NCI-H2081 treated with DMSO at 0.1 percent for 48 hours (cell line): ENCODE measurements at regions not wholly inside any gene's neighbourhood (a gene's known extent, or its start where the extent isn't known, plus 50 kb on each side); places are given as distances from the start of the nearest gene placed in this dataset.

Experiments
- DNase-seq: peaks from one replicate; lab custom pipeline; 2025; lab: John Stamatoyannopoulos, UW

DNA sequence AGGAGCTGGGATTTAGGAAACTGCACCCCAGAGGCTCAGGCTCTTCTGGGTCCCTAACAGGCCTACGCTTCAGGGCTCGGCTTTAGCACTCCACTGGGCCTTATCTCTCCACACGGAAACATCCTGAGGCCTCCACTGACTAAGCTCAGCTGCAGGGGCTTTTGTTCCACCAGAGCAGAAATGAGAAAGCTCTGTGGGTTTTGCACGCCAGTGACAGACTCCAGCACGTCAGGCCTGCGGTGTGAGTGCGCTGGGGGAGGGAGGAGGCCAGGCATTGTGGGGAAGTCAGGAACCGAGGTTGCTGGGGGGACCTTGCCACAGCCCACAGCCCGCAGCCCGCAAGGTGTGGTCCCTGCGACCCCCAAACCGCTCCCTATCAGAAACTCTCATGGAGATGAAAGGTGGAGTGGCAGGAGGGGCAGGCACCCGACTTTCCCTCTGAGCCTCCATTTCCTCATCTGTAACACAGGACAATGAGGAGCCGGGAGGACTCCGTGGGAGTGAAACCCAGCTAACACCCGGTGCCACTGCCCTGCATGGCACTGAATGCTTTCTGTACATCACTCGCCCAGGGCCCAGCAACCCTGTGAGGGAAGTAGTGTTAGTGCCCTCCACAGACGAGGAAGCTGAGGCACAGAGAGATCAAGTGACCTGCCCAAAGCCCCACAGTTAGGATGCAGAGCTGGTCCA lies 106.5 kb downstream of the TPRA1 start:
- no peak for DNase-seq

GRCh38 chr3:127483005-127483641 lies 107.4 kb downstream of the TPRA1 start:
- no peak for DNase-seq

DNA sequence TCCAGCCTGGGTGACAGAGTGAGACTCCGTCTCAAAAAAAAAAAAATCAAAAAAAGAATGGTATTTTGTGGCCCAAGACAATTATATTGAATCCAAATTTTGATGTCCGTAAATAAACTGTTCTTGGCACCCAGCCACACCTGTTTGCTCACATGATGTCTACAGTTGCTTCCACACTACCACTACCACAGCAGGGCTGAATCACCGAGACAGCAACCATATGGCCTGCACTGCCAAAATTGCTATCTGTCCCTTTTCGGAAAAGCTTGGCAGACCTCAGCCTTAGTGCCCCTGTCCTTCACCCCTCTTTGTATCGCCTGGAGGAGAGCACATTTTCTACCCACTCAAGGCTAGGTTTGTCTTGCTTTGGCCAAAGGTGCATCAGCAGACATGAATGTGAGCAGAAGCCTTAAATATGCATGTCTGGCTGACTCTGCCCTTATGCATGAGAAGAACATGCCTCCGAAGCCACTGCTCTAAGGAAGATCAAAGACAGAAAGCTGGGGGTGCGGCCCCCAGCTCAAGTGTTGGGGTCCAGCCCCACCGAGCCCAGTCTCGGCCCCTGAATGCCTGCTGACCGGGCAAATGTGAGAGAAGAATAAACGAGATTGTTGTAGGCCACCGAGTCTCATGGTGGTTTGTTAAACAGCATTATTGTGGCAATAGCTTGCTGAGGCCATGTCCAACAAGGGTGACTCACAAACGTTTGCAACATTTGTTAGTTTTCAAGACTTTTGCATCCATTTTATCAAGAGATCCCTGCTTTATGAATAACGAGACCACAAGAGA lies 108.1 kb downstream of the TPRA1 start:
- no peak for DNase-seq

GRCh38 chr3:127480196-127480954 lies 110.2 kb downstream of the TPRA1 start:
- no peak for DNase-seq

- DNase-seq, result no peak
Observed at GRCh38 chr3:127479449-127479848, 111.1 kb downstream of the TPRA1 start.

- DNase-seq, result no peak
Observed at GRCh38 chr3:127478922-127479321, 111.6 kb downstream of the TPRA1 start.

DNA sequence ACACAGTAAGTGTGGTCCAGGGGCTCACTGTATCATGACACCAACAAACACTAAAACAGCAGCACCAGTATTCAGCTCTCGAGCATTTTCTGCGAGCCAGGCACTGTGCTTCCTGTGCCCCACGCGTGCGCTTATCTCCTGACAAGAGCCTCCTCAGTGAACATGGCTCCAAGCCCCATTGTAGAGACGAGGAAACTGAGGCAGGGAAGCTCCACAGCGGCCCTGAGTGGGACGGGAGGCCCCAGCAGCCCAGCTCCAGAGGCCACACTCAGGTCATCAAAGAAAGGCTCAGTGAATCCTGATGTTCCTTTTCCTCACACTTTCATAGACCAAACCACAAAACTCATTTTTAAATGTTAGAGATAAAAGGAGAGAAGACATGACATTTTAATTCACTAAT lies 113.1 kb downstream of the TPRA1 start:
- DNase-seq, result no peak

GRCh38 chr3:127476936-127477335 lies 113.6 kb downstream of the TPRA1 start:
- no peak for DNase-seq

DNA sequence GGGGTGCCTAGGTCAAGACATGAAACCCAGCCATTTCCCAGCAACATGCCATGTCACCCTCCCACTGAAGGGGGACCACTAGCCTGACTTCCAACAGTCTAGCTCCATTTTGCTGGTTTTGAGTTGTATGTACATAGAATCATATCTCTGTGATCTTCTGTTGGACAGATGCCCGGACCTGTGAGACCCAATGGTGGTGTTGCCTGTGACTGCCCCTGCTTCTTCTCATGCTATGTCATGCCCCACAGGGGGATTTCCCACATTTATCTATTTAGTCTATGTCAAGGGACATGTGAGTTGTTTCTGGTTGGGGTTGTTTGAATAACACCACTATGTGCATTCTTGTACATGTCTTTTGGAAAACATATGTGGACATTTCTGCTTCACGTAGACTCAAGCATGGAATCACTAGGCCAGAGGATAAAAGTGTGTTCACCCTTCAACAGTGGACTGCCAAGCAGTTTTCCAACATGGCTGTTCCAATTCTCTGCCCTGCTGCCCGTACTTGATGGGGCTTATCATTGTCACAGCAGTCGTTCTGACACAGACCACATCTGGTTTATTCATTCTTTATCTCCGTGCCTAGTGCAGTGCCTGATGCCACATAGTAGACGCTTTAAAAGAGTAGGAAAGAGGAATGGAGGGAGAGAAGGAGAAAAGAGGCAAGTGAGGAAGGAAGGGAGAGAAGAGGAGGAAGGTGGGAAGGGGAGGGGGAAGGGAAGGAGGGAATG lies 114.4 kb downstream of the TPRA1 start:
- no peak for DNase-seq

GRCh38 chr3:127475391-127475790 lies 115.1 kb downstream of the TPRA1 start:
- DNase-seq, result no peak

DNA sequence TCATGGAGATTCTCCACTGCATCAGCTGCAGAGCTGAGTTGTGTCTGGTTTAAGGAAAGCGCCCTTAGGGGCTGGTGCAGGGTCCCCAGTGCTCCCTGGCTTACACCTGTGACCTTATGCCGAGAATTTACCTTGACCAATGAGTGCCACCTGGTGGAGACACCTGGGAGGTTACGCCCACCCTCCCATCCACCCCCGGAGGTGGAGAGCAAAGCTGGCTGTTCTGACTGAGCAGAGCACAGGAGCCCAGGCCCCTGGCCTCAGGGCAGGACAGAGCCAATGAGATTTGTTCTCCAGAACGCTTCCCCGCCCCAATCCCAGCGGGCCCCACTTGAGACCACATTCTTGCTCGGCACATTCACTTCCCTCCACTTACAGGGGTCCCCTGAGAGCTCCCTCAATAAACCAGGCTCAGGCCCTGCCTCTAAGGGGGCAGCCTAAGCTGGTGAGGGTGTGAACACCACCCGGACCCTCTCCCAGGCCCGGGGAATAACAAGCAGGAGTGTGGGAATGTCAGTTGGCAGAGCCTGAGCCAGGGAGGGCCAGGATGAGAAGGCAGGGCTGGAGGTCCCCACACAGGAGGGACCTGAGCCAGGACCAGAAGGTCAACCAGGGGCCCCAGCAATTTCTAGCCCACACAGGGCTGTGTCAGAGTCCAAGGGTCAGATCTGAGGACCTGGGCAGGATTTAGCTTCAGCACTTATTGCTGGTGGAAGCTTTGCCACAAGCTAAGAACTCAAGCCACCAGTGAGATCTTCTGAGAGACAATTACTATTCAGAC lies 117.1 kb downstream of the TPRA1 start:
- DNase-seq, result no peak

DNA sequence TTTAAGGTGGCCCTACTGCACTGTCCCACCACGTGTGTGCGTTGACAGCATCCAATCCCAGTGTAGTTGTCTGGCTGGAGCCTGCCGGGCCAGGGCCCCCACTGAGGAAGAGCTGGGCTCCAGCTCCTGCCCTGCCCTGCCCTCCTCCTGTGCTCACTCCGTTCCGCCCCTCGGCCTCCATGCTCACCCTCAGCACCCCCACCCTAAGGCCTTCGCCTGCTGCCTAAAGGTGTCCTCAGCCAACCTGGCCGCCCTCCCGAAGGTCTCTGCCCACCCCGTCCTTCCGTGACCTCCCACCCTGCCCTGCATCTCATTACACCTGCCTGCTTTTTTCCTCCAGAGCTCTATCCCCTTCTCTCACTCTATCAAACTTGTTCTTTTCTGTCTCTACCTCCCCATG lies 118.0 kb downstream of the TPRA1 start:
- DNase-seq, result no peak

GRCh38 chr3:127471142-127471541 lies 119.4 kb downstream of the TPRA1 start:
- DNase-seq, result no peak

GRCh38 chr3:127469760-127470159 lies 120.8 kb downstream of the TPRA1 start:
- DNase-seq, result no peak

DNA sequence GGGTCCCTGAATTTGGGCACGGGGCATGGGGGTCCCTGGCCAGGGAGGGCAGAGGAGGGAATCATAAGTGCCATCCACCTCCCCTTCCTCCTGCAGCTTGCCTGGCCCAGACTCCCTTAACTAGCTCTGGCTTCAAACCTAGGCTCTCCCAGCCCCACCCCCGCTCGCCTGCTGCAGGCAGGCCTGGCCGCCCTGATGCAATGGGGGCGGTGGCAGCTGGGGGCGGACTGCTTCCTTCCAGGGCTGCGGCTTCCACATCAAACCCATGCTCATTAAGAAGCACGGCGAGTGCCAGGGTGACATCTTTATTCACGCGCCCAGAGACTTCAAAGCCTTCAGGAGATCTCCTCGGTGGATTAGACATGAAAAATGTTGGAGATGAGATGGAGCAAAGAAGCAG lies 123.1 kb downstream of the TPRA1 start:
- DNase-seq, result no peak

DNA sequence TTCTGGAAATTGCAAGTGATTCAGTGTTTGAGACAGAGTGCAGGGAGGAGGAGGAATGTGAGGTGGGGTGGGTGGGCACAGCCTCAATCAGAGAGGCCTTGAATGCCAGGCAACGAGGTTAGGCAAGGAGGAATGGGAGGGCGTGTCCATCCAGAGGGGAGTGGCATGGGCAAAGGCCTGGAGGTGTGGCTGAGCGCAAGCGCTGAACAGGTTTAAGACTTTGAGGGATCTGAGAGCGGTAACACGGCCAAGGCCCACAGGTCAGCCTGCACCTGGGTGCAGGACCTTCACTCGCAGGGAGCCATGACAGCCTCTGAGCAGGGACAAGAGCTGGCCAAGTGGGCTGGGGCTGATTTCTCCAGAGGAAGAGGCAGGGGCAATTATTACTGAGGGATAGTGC lies 125.9 kb downstream of the TPRA1 start:
- no peak for DNase-seq

DNA sequence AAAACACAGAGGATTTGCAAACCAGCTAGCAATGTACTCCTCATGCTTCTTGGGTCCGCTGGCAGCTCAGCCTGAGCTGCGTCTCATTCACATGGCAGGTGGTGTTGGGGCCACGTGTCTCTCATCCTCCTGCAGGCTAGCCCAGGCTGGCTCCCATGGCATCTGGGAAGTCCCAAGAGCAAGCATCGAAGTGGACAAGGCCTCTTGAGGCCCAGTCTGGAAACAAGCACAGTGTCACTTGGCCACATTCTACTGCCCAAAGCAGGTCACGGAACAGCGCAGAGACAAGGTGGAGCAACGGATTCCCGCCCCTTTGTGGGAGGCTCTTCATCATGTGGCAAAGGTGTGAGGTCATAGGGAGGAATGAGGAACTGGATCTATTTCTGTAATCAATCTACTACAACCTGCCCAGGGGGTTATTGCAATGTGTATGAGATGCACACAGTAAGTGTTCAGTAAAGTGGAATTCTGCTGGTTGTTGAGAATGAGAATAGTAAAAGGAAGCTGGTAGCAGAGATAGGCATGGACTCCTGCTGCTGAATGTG lies 128.3 kb downstream of the TPRA1 start:
- DNase-seq, result no peak

DNA sequence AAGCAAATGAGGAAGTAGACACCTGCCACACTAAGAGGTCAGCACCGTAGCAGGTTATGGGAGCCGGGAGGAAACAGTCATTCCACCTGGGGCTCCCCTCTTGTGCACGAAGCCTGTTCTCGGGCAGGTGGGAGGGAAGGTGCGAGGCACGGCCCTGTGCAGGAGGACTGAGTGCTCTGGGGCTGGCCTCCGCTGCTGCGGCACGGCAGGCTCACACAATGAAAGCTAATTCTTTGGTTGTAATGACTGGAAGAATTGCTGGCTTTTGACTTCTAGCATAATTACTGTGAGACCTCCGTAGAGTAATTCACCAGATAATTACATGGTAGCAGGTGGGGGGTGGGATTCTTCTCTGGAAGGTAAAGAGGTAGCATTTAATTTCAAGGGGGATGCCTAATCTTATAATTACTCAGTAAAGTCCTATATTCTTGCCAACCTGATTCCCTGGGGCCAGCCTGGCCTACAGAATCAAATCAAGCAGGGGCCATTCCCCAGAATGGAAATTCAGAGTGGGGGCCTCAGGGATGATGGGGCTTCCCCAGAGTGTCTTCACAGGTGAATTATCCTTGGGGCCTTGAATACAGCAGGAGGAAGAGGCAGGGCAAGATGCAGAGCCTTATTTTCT lies 129.1 kb downstream of the TPRA1 start:
- no peak for DNase-seq

DNA sequence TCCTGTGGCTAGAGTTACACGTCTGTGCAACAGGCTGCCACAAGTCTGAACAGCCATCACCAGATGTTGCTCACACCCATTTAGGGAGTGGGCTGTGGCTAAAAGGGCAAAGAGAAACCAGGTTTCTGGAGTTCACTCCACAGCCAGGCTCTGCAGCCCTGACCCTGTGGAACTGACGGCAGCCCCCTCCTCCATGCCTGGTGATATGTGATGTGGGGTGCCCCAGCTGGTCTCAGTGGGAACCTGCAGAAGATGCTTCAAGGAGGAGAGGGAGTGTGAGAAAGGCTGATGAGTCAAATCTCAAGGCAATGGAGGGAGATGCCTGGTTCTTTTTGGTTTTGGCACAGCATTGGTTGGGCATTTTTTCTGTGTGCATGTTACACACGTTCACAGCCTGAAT lies 130.6 kb downstream of the TPRA1 start:
- no peak for DNase-seq
